NCI-H1694 treated with DMSO at 0.1 percent for 48 hours (cell line): ENCODE measurements at regions not wholly inside any gene's neighbourhood (a gene's known extent, or its start where the extent isn't known, plus 50 kb on each side); places are given as distances from the start of the nearest gene placed in this dataset.

Experiments used
- DNase-seq: peaks from one replicate; lab custom pipeline; 2025; lab: John Stamatoyannopoulos, UW

GRCh38 chr1:217373761-217374701 lies 256.9 kb downstream of the GPATCH2 start:
- DNase-seq = no peak

- no peak for DNase-seq
Measured at GRCh38 chr1:217372049-217372970, 258.6 kb downstream of the GPATCH2 start.

- DNase-seq = no peak
Measured at GRCh38 chr1:217370757-217371156, 260.1 kb downstream of the GPATCH2 start.

- DNase-seq = no peak
Measured at GRCh38 chr1:217369996-217370551, 260.8 kb downstream of the GPATCH2 start.

GRCh38 chr1:217369271-217369981 lies 261.5 kb downstream of the GPATCH2 start:
- no peak for DNase-seq

GRCh38 chr1:217364220-217364619 lies 266.7 kb downstream of the GPATCH2 start:
- DNase-seq = no peak

GRCh38 chr1:217363319-217363718 lies 267.6 kb downstream of the GPATCH2 start:
- no peak for DNase-seq

- DNase-seq = no peak
Measured at GRCh38 chr1:217360510-217360909, 270.4 kb downstream of the GPATCH2 start.

GRCh38 chr1:217354895-217355294 lies 276.0 kb downstream of the GPATCH2 start:
- DNase-seq = no peak

- DNase-seq = no peak
Measured at GRCh38 chr1:217348960-217349664, 281.8 kb downstream of the GPATCH2 start.

GRCh38 chr1:217344712-217345111 lies 286.2 kb downstream of the GPATCH2 start:
- no peak for DNase-seq

GRCh38 chr1:217343907-217344306 lies 287.0 kb downstream of the GPATCH2 start:
- DNase-seq = no peak

GRCh38 chr1:217342105-217342504 lies 288.8 kb downstream of the GPATCH2 start:
- no peak for DNase-seq

- DNase-seq = no peak
Measured at GRCh38 chr1:217336724-217337123, 294.2 kb downstream of the GPATCH2 start.

- no peak for DNase-seq
Measured at GRCh38 chr1:217333939-217334338, 297.0 kb downstream of the GPATCH2 start.

GRCh38 chr1:217332431-217333065 lies 298.3 kb downstream of the GPATCH2 start:
- no peak for DNase-seq

- DNase-seq = no peak
Measured at GRCh38 chr1:217331698-217332097, 299.2 kb downstream of the GPATCH2 start.

GRCh38 chr1:217327901-217328300 lies 303.0 kb downstream of the GPATCH2 start:
- DNase-seq = no peak

- DNase-seq = no peak
Measured at GRCh38 chr1:217322834-217323233, 308.1 kb downstream of the GPATCH2 start.

GRCh38 chr1:217315346-217315745 lies 315.5 kb downstream of the GPATCH2 start:
- DNase-seq = no peak

GRCh38 chr1:217313096-217313495 lies 317.8 kb downstream of the GPATCH2 start:
- no peak for DNase-seq
